NCI-H1092 treated with DMSO at 0.1 percent for 48 hours (cell line): ENCODE measurements at regions not wholly inside any gene's neighbourhood (a gene's known extent, or its start where the extent isn't known, plus 50 kb on each side); places are given as distances from the start of the nearest gene placed in this dataset.
"Not testable (repeated sequence)": the region's sequence is repeated elsewhere in the genome, so short reads cannot be mapped to it uniquely, and the experiment has no call there.

Experiments used
- DNase-seq: peaks from one replicate; lab custom pipeline; 2025; lab: John Stamatoyannopoulos, UW

DNA sequence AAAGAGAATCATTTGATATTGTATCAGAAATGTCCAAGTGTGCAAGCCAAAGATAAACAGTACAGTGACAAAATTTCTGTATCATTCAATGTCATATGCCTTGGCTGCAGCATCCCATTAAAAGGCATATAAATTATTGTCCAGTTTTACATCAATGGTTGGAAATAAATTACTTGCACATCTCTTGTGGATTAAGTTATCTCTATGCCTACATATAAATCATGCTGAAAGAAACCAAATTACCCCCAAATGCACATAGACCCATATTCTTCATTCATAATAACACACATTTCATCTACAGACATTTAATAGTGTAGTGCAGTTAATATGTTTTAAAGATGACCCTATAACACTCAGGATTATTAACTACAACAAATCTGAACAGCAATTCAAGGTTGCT lies 1415.7 kb upstream of the PCDH9 start:
- no peak for DNase-seq

DNA sequence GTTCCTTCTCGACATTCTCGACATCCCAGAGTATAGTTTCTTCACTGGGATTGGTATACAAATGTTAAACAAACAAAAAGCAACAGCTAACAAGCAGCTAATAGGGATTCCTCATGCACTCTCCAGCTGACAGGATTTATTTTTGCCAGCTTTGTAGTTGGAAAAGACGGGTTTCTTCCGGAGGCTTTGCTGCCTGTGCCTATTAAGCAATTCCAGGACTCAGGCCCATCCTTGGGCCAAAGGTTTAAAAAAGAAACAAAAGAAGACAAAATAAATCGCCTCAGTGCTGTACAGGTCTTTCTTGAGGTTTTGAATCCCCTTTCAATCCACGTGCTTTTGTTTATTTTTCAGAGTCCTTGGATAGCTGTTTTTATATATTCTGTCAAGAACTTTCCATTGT lies 1414.5 kb upstream of the PCDH9 start:
- DNase-seq = no peak

DNA sequence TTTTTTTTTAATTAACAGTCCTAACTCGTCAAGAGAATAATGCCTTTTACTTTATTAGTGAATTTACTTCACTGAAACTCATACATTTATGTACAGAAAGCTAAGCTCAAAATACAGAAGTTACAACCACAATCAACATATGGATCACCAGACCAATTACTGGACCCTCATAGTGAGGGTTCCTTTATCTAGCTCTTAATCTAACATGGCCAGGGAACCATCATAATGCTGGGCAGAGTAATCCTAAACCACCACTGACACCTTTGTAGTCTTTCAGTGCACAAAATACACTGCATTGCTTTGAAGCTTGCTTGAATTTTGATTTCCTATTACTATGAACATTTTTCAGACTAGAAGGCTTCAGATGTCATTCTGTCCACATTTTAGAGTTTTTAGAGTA lies 1406.6 kb upstream of the PCDH9 start:
- no peak for DNase-seq

DNA sequence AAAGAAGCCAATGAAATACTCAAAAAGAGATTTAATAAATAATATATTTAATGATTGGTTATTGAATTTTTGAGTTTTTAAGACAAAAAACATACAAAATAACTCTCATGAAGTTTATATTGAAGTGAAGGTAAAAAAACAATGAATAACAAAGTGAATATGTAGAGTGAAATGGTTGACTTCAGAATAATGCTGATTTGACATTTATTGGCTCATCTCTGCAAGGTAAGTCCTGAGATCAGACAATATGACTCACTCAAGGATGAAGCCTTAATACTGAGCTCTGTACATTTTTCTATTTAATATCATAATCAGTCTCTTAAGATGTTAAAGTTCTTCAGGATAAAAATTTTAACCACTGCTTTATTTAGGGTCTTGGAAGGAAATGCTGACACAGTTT lies 1398.9 kb upstream of the PCDH9 start:
- DNase-seq = no peak

DNA sequence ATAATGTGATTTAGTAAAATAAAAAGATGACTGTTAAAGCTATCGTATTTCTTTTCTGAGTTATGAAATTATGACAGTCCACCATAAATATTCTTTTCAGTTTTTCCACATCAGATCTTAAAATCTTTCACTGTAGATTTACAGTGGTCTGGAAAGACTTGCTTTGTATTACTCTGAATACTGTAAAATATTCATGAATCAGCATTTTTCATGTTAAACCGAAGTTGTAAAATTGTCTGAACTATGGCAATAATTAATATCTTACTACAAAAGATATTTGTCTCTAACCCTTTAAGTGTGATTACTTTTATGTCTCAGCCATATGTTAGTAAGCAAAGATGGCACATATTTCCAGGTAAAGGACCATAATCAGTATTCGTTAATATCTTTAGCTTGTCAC lies 1397.2 kb upstream of the PCDH9 start:
- no peak for DNase-seq

DNA sequence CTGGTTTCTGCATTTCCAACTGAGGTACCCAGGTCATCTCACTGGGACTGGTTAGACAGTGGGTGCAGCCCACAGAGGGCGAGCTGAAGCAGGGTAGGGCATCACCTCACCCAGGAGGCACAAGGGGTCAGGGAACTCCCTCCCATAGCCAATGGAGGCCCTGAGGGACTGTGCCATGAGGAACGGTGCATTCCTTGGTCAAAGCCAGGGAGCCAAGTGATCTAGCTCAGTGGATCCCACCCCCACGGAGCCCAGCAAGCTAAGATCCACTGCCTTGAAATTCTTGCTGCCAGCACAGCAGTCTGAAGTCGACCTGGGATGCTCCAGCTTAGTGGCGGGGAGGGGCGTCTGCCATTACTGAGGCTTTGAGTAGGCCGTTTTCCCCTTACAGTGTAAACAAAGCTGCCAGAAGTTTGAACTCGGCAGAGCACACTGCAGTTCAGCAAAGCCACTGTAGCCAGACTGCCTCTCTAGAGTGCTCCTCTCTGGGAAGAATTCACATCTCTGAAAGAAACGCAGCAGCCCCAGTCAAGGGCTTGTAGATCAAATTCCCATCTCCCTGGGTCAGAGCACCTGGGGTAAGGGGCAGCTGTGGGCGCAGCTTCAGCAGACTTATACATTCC lies 1386.6 kb upstream of the PCDH9 start:
- no peak for DNase-seq

DNA sequence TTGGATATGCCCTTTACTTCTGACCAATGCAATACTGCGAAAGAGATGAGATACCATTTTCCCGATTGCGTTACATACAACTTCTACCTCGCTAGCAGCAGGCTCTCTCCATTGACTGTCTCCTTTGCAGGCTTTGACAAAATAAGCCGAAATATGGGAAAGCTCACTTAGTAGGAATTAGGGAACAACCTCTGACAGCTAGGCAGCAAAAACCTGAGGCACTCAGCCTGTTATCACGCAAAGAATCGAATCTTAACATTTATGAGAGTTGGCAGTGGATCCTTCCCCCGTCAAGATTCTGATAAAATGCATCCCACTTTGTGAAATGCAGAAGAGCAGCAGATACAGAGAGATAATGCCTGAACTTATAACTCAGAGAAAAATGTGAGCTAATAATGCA lies 1379.5 kb upstream of the PCDH9 start:
- no peak for DNase-seq

DNA sequence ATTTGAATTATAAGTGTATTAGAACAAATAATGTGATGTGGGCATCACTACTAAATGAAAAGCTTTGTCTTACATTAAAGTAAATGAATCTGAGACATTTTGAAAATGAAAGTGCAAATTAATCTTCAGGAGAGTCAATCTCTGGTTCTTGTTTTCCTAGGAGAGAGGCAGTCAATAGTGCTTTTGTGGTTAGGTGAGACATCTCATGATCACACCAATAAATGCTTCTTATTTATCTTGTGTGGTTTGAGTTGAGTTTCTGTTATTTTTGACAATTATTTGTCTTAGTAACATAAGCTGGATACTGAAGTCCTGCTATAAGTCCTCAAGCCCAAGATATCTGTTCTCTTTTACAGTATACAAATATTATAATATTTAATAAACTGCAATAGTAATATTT lies 1378.0 kb upstream of the PCDH9 start:
- no peak for DNase-seq

DNA sequence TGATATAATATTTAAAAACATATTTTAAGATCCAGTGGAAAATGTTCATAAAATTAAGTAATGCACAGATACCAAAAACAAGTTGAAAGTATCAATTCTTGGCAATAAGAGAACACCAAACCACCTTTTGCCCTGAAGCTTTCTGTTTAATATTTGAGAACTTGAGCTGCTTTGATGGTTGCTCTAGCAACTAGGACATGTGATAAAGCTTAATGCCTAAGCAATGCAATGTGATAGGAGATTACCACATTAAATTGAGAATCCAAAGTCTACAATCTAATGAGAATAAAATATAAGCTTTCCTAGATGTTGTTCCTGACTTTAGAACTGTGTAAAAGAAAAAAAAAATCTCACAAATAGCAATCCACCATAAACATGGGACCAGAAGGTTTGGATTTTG lies 1367.5 kb upstream of the PCDH9 start:
- DNase-seq = no peak

DNA sequence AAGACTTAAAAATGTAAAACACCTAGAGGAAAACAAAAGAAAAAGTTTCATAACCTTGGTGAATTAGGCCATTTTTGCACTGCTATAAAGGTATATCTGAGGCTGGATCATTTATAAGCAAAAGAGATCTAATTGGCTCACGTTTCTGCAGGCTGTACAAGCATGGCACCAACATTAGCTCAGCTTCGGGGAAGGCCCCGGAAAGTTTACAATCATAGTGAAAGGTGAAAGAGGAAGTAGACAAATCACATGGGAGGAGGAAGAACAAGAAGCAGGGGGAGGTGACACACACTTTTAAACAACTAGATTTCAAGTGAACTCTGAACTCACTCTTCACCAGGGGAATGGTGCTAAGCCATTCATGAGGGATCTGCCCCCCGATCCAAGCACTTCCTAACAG lies 1358.5 kb upstream of the PCDH9 start:
- DNase-seq = no peak

DNA sequence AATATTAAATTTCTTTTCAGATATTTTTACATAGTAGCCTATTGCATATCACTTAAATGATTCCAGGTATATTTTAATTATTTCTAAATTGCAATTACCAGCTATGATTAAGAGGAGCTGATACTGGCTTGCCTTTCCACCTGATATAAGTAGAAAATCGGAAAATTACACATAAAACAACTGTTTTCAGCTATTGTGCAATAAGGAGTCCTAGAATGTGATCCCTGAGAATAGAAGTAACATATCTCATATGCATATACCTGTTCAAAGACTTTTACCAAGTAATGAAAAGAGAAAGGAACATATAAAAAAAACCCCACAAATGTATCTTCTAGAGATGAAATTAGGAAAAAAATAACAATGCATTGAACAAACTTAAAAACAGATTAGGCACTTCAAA lies 1354.6 kb upstream of the PCDH9 start:
- no peak for DNase-seq

DNA sequence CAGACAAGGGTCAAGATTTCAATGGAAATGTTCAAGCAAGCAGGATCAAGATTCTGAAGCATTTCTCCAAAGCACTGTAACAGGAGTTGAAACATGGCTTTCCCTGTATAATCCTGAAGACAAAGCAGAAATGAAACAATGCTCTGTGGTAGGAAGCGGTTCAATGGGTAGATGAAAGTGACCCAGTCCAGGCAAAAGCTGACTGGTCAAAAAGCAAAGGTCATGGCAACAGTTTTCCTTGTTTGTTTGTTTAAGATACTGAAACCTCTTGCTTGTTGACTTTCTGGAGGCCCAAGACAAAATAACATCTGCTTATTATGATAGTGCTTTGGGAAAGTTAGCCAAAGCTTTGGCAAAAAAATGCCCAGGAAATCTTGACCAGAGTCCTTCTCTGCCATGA lies 1343.9 kb upstream of the PCDH9 start:
- DNase-seq = no peak

DNA sequence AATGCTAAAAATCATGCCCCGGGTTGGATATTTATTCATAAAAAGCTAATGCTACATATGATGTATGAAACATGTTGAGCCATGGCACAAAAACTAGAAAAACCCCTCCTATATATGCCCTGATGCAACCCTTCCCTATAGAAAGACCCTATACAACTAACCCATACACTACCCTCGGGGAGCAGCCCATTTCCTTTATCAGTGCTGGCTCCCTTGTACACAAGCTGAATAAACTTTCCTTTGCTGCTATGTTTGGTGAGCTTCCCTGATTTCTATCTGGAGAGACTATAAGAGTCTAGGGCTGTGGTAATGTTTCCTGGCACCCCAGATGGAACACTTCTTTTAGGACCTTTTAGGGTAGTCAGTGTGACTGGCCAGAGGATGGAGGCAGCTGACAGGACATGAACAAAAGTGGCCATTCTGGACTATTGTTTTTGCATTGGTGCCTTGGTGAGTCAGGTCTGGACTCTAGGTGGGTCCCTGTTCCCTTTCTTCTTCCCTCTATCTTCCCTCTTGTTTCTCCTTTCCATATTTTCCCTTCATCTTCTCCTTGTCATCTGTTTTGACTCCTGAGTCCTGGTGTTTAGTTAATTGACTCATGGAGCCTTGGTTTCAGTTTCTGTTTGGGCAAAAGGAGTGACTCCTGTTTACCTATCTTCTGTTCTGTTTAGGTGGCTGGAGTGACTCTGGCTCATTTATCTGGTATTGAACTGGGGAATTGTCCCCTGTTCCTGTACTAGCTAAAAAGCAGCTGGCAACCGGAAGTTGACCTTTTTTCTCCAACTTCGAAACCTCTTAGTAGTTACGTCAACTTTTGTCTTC lies 1321.8 kb upstream of the PCDH9 start:
- DNase-seq = no peak

DNA sequence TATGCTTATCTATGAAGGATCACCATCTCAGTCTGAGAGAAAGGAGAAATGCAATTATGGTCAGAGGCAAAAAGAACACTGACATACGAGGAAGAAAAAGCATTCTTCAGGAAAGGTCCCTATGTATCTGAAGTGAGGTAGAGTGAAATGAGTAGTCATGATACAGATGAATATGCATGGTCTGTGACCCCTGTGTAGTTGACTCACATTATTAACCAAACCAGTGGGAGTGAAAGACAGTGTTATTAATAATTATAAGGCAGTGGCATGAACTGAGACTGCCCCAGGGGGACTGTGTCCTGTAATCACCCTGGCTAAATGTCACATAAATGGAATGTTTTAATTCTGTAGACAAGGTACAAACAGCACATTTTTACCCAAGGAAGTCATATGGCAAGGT lies 1320.2 kb upstream of the PCDH9 start:
- no peak for DNase-seq

DNA sequence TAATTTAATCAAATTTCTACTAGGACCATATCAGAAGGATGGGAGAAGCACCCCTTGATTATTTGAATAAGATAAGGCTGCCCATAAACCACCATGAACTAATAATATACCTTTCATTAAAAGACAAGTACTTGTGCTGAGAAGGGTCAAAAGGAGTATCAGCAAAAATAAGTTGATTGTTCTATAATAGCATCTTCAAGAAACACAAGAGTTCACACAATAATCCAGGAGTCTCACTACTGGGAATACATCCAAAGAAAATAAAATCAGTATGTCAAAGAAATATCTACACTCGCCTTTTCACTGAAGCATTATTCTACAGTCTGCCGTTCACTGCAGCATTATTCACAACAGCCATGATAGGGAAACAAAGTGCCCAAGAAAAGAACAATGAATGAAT lies 1310.1 kb upstream of the PCDH9 start:
- DNase-seq = no peak

DNA sequence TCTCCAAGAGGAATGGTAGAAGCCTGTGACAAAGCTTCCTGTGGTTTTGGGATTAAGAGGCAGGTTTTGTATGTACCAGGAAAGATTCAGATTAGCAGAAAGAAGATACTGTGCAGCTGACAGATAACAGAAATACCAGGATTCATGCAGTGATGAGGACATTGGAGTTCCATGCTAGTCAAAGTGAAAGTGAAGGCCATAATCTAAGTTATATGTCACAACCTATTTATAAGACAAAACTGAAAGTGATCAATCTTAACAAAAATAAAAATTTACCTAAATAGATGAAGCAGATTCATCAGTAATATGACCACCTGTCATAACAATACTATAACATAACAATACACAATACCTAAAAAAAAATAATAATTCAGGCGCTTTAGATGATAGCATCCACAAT lies 1305.2 kb upstream of the PCDH9 start:
- DNase-seq = no peak

DNA sequence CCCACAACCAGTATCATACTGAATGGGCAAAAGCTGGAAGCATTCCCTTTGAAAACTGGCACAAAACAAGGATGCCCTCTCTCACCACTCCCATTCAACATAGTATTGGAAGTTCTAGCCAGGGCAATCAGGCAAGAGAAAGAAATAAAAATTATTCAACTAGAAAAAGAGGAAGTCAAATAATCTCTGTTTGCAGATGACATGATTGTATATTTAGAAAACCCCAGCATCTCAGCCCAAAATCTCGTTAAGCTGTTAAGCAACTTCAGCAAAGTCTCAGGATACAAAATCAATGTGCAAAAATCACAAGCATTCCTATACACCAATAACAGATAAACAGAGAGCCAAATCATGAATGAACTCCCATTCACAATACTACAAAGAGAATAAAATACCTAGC lies 1297.0 kb upstream of the PCDH9 start:
- not testable (repeated sequence) for DNase-seq

DNA sequence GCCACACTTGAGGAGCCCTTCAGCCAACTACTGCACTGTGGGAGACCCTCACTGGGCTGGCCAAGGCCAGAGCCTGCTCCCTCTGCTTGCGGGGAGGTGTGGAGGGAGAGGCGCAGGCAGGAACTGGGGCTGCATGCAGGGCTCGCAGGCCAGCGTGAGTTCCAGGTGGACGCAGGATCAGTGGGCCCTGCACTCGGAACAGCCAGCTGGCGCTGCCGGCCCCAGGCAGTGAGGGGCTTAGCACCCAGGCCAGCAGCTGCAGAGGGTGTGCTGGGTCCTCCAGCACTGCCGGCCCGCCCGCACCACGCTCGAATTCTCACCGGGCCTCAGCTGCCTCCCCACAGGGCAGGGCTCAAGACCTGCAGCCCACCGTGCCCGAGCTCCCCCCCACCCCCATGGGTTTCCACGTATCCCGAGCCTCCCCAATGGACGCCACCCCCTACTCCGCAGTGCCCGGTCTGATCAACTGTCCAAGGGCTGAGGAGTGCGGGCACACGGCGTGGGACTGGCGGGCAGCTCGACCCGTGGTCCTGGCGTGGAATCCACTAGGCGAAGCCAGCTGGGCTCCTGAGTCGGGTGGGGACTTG lies 1293.8 kb upstream of the PCDH9 start:
- no peak for DNase-seq

DNA sequence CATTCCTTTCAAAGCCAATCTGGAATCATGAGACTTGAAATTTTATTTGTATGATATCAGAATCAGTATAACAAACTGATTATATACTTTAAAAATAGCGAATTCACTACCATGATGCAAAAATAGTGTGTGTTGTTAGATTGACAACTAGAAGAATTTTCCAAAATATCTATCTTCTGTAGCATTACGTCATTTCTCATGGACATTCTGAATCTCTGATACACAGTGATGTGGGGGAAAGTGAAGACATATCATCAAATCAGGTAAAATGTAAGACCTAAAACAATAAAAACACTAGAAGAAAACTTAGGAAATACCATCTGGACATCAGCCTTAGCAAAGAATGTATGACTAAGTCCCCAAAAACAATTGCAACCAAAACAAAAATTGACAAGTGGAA lies 1292.0 kb upstream of the PCDH9 start:
- no peak for DNase-seq

DNA sequence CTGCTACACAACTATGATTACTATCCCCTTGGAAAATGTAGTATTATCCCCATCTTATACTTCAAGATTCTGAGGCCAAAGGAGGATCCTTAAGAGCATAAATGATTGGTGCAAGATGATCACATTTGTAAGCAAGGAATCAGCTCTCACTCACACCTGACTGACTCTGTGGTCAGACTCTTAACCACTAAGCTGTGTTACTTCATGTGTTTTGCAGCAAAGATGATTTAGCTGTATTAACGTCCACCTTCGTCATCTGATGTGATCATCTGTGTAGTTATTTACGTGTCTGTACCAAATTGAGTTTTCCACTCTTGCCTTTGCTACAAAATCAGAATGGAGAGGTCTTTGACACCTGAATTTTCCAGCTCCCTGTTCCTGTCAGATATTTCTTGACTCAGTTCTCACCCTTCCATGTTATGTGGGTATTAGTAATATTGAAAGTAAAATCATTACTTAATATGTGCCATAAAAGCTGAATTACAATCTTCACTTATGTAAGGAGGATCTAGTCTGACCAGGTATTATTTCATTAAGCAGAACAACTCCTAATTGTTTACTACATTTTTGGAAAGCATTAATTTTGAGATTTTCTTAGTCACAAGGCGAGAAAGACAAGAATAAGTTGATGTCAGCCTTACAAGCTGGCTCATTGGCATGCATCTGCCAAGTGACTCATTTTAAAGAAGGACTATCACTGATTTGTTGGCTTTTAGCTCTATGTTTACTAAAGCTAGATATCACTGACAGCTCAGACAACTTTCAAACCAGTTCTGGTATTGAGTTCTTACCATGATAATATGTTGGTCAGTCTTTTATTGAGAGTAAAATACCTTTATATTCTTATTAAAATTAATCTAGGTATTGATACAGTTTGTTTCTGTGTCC lies 1279.8 kb upstream of the PCDH9 start:
- DNase-seq = no peak

DNA sequence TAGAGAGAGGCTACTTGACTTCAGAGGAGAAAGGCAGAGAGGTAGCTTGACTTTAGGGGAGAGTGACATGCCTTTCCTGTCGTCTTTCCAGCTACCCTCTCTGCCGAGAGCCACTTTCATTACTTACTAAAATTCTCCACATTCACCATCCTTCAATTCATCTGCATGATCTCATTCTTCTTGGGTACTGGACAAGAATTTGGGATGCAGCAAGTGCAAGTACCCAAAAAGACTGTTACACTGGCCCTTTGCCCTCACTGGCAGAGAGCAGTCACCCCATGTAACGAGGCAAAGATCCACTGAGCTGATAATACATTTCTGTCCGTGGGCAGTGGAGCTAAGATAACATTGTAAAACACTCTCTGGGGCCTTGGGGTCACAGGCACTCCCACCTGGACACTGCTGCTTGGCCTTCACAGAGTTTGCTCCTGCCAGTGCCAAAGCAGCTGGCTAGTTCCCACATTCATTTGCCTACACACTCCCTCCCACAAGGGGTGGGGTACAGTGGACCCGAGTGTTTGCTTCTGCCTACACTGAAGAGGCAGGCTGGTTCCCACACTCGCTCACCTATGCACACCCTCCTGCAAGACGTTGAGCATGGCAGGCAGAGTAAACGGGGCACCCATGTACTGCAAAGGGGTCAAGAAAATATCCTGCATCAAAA lies 1276.9 kb upstream of the PCDH9 start:
- DNase-seq = no peak

DNA sequence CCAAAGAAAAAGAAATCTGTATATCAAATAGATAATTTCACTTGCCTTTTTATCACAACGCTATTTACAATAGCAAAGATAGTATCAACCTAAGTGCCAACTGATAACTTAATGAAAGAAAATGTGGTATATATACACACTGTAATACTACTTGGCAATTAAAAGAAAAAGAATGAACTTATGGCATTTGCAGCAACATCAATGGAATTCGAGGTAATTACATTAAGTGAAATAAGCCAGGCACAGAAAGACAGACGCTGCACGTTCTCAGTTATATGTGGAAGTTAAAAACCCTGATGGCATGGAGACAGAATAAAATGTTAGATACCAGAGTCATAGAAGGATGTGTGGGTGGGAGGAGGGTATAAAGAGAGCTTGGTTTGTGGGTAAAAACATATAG lies 1260.5 kb upstream of the PCDH9 start:
- no peak for DNase-seq
